Amniotic stem cell (primary cell): ENCODE measurements at regions not wholly inside any gene's neighbourhood (a gene's known extent, or its start where the extent isn't known, plus 50 kb on each side); places are given as distances from the start of the nearest gene placed in this dataset.

Source experiments
- DNase-seq: peaks from one replicate; lab custom pipeline; 2025; lab: John Stamatoyannopoulos, UW

GRCh38 chr5:67299231-67299735 lies 102.7 kb upstream of the CD180 start:
- no peak for DNase-seq

- DNase-seq, result no peak
Measured at GRCh38 chr5:67297802-67298532, 101.4 kb upstream of the CD180 start.

GRCh38 chr5:67297376-67297775 lies 100.8 kb upstream of the CD180 start:
- DNase-seq, result no peak

GRCh38 chr5:67294266-67294938 lies 97.8 kb upstream of the CD180 start:
- DNase-seq, result no peak

GRCh38 chr5:67293226-67293625 lies 96.6 kb upstream of the CD180 start:
- DNase-seq, result no peak

- DNase-seq, result no peak
Measured at GRCh38 chr5:67292201-67292940, 95.8 kb upstream of the CD180 start.

GRCh38 chr5:67291671-67292070 lies 95.1 kb upstream of the CD180 start:
- DNase-seq, result no peak

- no peak for DNase-seq
Measured at GRCh38 chr5:67291066-67291465, 94.5 kb upstream of the CD180 start.

- DNase-seq, result no peak
Measured at GRCh38 chr5:67290655-67291054, 94.1 kb upstream of the CD180 start.

- DNase-seq, result no peak
Measured at GRCh38 chr5:67289763-67290521, 93.3 kb upstream of the CD180 start.

GRCh38 chr5:67287510-67288268 lies 91.1 kb upstream of the CD180 start:
- peak; percentile 57 for DNase-seq

- no peak for DNase-seq
Measured at GRCh38 chr5:67286006-67286405, 89.4 kb upstream of the CD180 start.

- no peak for DNase-seq
Measured at GRCh38 chr5:67283988-67284487, 87.4 kb upstream of the CD180 start.

- DNase-seq, result no peak
Measured at GRCh38 chr5:67283275-67283987, 86.8 kb upstream of the CD180 start.

GRCh38 chr5:67281874-67282273 lies 85.3 kb upstream of the CD180 start:
- DNase-seq, result no peak

GRCh38 chr5:67273689-67274356 lies 77.2 kb upstream of the CD180 start:
- no peak for DNase-seq

GRCh38 chr5:67272453-67273130 lies 76.0 kb upstream of the CD180 start:
- no peak for DNase-seq

GRCh38 chr5:67268231-67269021 lies 71.8 kb upstream of the CD180 start:
- peak; percentile 50 for DNase-seq
